ENCODE measurements at regions not wholly inside any gene's neighbourhood (a gene's known extent, or its start where the extent isn't known, plus 50 kb on each side); places are given as distances from the start of the nearest gene placed in this dataset.

- H3K36me3 Mint-ChIP-seq, result peaks cover 4% of the 10 kb centered on the region
- no peak for TF ChIP-seq CTCF (IDR thresholded peaks at IDR 0.05; ENCODE audit: unreplicated experiment)
- no peaks in the 10 kb centered on the region for H3K4me1 Mint-ChIP-seq
- H3K27ac Mint-ChIP-seq, result no peak overlapping the region
- H3K4me3 Mint-ChIP-seq, result no peak overlapping the region
- no peak for DNase-seq (ENCODE audit: low spot score in 2 of 2, unreplicated experiment in 2 of 2)
- peaks cover 4% of the 10 kb centered on the region for H3K9me3 Mint-ChIP-seq
- H3K27me3 Mint-ChIP-seq (ENCODE audit: low read depth), result no peaks in the 10 kb centered on the region
Measured at GRCh38 chr12:67400742-67401141, 131.6 kb downstream of the CAND1 start.

- DNase-seq (ENCODE audit: low spot score in 2 of 2, unreplicated experiment in 2 of 2), result no peak
- no peak for TF ChIP-seq CTCF (IDR thresholded peaks at IDR 0.05; ENCODE audit: unreplicated experiment)
- H3K4me3 Mint-ChIP-seq, result no peak overlapping the region
- peaks cover 23% of the 10 kb centered on the region for H3K9me3 Mint-ChIP-seq
- H3K4me1 Mint-ChIP-seq, result peaks cover 15% of the 10 kb centered on the region
- H3K27me3 Mint-ChIP-seq (ENCODE audit: low read depth), result no peaks in the 10 kb centered on the region
- no peak overlapping the region for H3K27ac Mint-ChIP-seq
- H3K36me3 Mint-ChIP-seq, result peaks cover 8% of the 10 kb centered on the region
Measured at GRCh38 chr12:67410246-67410645, 141.1 kb downstream of the CAND1 start.

- no peak for DNase-seq (ENCODE audit: low spot score in 2 of 2, unreplicated experiment in 2 of 2)
- TF ChIP-seq CTCF (IDR thresholded peaks at IDR 0.05; ENCODE audit: unreplicated experiment), result no peak
- H3K27ac Mint-ChIP-seq, result no peak overlapping the region
- H3K9me3 Mint-ChIP-seq, result peaks cover 20% of the 10 kb centered on the region
- H3K4me3 Mint-ChIP-seq, result no peak overlapping the region
- peaks cover 18% of the 10 kb centered on the region for H3K4me1 Mint-ChIP-seq
- H3K27me3 Mint-ChIP-seq (ENCODE audit: low read depth), result no peaks in the 10 kb centered on the region
- H3K36me3 Mint-ChIP-seq, result peaks cover 5% of the 10 kb centered on the region
Measured at GRCh38 chr12:67410667-67411067, 141.5 kb downstream of the CAND1 start.

GRCh38 chr12:67411562-67411961 is 142.4 kb downstream of the CAND1 start:
- DNase-seq (ENCODE audit: low spot score in 2 of 2, unreplicated experiment in 2 of 2), result no peak
- TF ChIP-seq CTCF (IDR thresholded peaks at IDR 0.05; ENCODE audit: unreplicated experiment), result no peak
- H3K27ac Mint-ChIP-seq, result no peak overlapping the region
- H3K9me3 Mint-ChIP-seq, result peaks cover 12% of the 10 kb centered on the region
- no peak overlapping the region for H3K4me3 Mint-ChIP-seq
- no peaks in the 10 kb centered on the region for H3K27me3 Mint-ChIP-seq (ENCODE audit: low read depth)
- no peaks in the 10 kb centered on the region for H3K36me3 Mint-ChIP-seq
- peaks cover 21% of the 10 kb centered on the region for H3K4me1 Mint-ChIP-seq

- peaks cover 3% of the 10 kb centered on the region for H3K9me3 Mint-ChIP-seq
- H3K27me3 Mint-ChIP-seq (ENCODE audit: low read depth), result no peaks in the 10 kb centered on the region
- no peak overlapping the region for H3K4me3 Mint-ChIP-seq
- no peaks in the 10 kb centered on the region for H3K36me3 Mint-ChIP-seq
- no peak for TF ChIP-seq CTCF (IDR thresholded peaks at IDR 0.05; ENCODE audit: unreplicated experiment)
- no peak overlapping the region for H3K27ac Mint-ChIP-seq
- DNase-seq (ENCODE audit: low spot score in 2 of 2, unreplicated experiment in 2 of 2), result no peak
- H3K4me1 Mint-ChIP-seq, result peaks cover 22% of the 10 kb centered on the region
Measured at GRCh38 chr12:67413577-67413976, 144.4 kb downstream of the CAND1 start.

All from mesothelial cell of epicardium (in vitro differentiated cells).